ENCODE measurements at regions not wholly inside any gene's neighbourhood (a gene's known extent, or its start where the extent isn't known, plus 50 kb on each side); places are given as distances from the start of the nearest gene placed in this dataset.

- no peak for TF ChIP-seq CTCF (conservative IDR thresholded peaks at IDR 0.05)
- no peak overlapping the region for H3K27ac ChIP-seq
These were observed 92.4 kb downstream of the HFE start for GRCh38 chr6:26179675-26180074.

DNA sequence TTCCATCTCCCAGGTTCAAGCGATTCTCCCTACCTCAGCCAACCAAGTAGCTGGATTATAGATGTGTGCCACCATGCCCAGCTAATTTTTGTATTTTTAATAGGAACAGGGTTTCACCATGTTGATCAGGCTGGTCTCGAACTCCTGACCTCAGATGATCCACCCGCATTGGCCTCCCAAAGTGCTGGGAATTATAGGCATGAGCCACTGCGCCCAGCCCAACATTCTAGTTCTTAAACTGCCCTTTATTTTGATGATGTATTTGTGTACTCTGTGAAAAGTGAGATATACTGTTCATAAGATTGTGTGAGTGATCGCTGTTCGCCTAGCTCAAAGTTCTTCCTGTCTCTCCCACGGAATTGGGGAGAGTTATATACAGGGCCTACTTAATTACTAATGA is 93.1 kb downstream of the HFE start:
- TF ChIP-seq CTCF (conservative IDR thresholded peaks at IDR 0.05), result no peak
- H3K27ac ChIP-seq, result no peak overlapping the region

DNA sequence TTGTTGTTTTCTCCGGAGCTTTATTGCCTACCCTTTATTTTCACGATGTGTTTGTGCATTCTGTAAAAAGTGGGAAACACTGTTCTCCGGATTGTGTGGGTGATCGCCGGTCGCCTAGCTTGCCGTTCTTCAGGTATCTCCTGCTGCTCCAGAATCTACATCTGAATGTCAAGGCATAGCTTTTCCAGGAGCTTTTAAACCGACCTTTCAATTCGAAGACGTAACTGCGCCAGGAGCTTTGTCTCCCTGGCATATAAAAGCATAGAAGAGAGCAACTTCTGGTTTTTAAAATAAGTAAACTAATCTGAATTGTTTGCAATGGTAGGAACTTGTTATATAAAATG is 96.0 kb downstream of the HFE start:
- H3K27ac ChIP-seq, result peak overlapping the region; percentile 78
- TF ChIP-seq CTCF (conservative IDR thresholded peaks at IDR 0.05), result no peak

DNA sequence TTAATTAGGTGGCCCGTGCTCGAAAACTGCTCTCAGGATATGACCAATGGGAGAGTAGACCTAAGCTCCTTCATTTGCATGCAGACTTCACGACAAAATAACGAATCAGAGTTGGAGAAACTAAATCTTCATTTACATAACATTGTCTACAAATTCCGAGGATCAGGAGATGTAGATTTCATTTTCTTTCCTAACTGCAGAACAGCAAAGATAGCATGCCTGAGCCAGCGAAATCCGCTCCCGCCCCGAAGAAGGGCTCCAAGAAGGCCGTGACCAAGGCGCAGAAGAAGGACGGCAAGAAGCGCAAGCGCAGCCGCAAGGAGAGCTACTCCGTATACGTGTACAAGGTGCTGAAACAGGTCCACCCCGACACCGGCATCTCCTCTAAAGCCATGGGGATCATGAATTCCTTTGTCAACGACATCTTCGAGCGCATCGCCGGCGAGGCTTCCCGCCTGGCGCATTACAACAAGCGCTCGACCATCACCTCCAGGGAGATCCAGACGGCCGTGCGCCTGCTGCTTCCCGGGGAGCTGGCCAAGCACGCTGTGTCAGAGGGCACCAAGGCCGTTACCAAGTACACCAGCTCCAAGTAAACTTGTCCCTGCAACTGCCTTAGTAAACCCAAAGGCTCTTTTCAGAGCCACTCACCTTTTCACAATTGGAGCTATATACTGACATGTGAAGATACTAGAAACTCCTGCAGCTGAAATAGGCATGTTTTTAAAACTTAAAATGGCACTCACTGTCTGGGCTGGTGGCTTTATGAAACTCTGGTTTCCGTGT is 96.5 kb downstream of the HFE start:
- H3K27ac ChIP-seq, result peak overlapping the region; percentile 78

DNA sequence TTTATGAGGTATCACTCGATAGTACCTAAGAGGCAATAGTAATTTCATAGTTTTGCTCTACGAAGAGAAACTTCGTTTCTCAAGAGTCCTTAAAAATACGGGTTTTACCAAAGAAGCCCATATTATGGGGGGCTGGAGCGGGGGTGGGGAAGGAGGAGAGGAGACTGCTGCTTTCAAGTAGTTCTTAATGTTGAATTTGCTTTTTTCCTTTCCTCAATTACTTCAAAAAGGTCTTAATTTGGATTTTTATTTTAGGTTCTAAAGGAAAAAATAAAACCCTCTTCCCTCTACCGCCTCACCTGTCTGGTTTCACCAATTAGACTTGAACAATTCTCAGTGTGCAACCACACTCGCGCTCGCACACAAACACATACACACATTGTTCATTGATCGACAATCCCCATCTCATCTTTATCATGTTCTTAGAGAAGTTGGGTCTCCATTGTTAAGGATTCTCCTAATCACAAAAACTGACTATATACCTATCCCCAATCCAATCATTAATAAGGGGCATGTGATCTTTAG is 97.2 kb downstream of the HFE start:
- no peak for TF ChIP-seq CTCF (conservative IDR thresholded peaks at IDR 0.05)

More for the DNA sequence above, 96.5 kb downstream of the HFE start:
- no peak for TF ChIP-seq CTCF (conservative IDR thresholded peaks at IDR 0.05)

DNA sequence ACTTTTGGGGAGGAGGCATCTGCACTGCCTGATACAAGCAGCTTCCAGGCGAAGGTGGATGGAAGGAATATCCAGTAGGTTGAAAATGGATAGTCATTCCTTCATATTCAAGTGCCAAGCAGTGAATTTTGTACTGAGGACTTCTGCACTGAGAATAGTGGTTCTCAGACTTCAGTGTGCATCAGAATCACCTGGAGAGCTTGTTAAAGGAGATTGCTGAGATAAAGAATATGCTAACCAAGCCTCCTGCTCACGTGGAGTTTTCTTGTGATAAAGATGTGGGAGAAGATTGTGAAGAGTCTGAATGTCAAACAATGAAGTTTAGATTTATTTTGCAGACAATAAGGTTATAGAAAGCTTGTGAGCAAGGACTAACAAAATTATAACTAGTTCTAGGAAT is 97.8 kb downstream of the HFE start:
- no peak for TF ChIP-seq CTCF (conservative IDR thresholded peaks at IDR 0.05)
- peak overlapping the region; percentile 78 for H3K27ac ChIP-seq

More for the DNA sequence above, 97.2 kb downstream of the HFE start:
- H3K27ac ChIP-seq, result peak overlapping the region; percentile 78

DNA sequence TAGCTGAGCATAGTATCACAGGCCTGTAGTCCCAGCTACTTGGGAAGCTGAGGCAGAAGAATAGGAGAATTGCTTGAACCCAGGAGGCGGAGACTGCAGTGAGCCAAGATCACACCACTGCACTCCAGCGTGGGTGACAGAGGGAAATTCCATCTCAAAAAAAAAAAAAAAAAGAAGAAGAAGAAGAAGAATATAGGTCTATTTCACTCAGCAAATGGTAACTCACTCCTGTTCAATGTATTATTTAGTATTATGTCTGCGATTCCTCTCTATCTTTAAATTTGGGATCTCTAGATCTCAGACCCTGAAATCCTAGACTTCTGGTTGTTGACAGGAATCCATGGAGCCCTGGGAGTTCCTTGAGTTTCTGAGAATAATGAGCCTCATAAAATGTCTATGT is 98.6 kb downstream of the HFE start:
- no peak for TF ChIP-seq CTCF (conservative IDR thresholded peaks at IDR 0.05)
- H3K27ac ChIP-seq, result no peak overlapping the region; the same call in 1 of the 2 replicates

Data from VCaP (cell line).